Activated gamma-delta T cell treated with Interleukin-2 at 50 U/mL for 16 hours (primary cell): ENCODE measurements at regions not wholly inside any gene's neighbourhood (a gene's known extent, or its start where the extent isn't known, plus 50 kb on each side); places are given as distances from the start of the nearest gene placed in this dataset.

Experiments
- DNase-seq: peaks from one replicate; pipeline ENCODE4 v3.0.0-alpha.2; 2020

DNA sequence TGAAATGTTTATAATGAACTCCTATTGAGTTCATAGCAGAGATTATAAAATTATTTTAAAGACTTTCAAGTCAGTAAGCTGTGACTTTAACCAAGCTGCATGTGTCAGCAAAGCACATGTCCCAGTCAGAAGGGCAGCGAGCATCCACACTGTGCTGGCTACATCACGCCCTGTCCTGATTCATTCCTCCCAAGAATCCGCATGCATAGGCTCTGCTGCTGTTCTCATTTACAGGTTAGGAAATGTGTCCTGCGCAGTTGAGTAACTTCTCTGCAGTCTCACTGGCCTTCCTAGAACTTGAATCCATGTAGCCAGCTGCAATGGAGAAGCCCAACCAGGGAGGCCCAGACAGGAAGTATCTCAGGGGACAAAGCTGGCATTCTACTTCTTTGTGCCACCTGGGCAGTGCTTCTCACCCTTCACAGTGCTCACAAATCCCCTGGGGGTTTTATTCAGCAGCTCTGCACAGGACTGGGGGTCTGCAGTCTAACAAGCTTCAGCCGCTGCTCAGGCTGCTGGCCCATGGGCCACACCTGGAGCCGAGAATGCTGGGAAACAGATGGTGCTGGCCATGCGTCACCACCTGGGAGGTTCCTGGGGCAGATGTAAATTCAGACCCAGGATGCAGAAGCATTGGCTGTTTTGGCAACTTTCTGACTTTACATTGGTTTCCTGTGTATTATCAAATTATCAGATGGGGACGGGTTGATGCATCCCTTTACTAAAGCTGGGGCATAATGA lies 192.8 kb upstream of the GDF10 start:
- DNase-seq, result no peak

DNA sequence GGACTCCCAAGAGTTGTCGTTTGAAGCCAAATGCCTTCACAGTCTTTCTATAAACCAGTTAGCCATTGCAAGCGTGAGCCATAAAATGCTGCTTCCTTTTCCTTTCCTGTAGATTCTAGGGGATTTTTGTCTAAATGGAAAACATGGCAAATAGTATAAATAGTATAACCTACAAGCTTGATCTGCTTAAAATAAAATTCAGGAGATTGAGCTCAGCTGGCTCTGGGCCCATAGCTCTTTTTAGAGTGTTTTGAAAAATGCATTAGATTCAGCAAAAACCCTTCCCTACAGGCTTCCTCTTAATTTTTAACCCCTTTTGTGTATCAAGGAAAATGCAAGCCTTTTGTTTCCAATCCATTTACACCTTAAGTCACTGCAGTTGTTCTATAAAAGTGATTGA lies 190.1 kb upstream of the GDF10 start:
- no peak for DNase-seq

DNA sequence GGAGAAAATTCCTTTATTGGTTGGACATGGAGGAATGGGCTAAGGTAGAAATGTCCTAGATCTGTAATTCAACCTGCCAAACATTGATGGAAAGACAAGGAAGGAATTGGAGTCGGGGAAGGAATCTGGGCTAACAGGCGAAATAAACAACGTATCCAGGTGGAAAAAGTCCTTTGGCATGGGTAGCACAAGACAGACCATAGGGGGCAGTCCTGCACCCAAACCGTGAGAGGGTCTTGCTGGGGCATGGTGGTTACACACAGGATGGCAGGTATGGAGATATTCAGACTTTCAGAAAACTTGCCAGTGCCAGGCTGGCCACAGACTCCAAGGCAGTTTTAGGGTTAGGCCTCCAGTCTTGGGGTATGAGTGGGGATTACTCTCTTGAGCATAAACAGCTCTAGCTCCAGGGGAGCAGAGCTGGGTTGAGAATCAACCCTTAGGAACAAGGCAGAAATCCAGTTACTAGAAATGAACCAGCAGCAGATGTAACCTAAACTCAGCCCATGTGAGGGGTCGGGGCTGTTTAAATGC lies 188.6 kb upstream of the GDF10 start:
- DNase-seq, result no peak

DNA sequence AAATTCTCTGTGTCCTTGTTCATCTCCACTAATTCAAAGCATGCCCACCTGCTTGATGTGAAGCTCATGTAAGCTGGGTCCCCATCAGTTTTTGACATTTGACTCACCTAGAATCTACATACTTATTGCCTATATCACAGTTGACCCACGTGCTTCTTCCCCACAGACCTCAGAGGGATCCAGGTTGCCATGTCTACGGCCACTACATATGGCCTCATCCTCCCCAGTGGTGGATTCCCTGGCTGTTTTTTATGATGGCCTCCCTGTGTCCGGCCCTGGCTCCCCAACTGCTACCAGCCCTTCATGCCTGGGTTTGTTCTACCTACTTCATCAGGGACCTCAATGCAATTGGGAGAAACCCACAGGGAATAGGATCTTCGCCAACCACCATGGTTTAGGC lies 187.4 kb upstream of the GDF10 start:
- no peak for DNase-seq

DNA sequence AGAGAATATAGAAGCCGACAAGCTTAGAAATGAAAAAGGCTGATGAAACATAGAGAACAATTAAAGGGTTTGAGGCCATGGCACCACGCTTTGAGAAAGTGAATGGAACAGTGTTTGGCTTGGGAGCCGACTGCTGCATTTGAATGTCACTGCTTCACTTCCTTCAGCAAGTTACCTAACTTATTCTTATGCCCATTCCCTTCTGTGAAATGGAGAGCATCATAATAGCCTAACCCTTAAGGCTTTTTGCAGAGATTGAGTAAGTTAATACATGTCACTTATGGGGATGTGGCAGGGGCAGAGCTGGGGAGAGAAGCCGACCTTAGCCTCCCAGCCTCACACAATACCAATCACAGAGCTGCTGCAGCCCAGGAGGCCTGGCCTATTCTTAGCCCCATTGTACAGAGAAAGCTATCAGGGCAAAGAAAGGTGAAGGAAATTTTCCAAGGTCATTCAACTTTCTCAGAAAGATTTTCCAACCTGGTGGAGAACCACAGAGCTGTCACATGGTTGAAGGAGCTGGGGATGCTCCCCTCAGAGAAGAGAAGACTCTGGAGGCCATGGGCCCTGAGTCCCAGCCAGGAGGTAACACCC lies 186.0 kb upstream of the GDF10 start:
- no peak for DNase-seq

DNA sequence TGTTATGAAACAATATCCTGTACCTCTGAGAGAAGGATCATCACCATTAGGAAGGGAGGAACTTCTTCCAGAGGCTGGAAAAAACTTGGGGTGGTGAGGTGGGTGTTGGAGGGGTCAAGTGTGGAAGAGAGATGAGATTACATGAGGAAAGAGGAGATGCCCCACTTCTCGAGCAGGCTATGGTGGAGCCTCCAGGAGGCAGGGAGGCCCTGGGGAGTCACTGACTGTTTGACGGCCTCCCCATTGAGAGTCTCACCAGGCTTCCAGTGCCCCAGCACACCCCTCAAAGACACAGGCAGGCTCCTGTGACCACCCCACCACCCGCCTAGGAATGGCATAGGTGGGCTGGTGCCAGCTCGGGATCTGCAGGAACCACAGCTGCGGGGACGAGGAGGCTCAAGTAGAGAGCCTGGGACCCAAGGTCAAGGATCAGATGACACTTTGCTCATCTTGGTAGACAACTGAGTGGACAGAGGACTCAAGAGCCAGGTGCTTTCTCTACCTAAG lies 185.3 kb upstream of the GDF10 start:
- DNase-seq, result no peak

DNA sequence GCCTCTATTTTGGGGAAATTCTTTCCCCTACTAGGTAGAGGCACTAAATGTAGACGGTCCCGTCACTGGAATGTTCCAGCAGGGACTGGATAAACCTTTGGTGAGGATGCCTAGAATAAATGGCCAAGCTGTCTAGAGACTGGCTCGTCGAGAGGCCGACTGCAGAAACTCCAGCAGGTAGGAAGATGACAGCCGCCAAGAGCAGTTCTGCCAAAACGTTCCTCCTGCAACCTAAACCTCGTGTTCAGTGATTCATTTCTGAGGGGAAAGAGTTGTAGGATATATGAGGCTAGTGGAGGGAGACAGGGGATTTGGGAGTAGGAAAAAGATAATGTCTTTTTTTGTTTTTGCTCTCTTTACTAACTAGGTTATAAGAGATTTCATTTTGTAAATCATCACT lies 184.7 kb upstream of the GDF10 start:
- DNase-seq, result no peak

DNA sequence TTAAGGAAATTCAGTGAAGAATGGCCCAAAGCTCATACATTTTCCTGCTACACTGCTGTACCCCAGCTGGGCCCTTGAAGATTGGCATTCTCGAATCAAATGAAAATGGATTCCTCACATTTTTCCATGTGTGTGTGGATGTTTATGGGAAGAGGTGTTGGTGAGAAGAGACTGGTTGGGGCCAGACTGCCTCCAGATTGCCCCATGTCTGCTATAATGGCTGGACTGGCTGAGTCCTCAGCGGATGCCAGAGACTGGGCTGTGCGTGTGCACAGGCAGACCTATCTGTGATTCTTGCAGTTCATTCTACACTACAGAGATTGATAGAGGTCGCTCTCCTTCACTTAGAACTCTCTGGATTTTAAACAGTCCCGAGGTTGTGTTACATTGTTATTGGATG lies 183.6 kb upstream of the GDF10 start:
- DNase-seq, result no peak

DNA sequence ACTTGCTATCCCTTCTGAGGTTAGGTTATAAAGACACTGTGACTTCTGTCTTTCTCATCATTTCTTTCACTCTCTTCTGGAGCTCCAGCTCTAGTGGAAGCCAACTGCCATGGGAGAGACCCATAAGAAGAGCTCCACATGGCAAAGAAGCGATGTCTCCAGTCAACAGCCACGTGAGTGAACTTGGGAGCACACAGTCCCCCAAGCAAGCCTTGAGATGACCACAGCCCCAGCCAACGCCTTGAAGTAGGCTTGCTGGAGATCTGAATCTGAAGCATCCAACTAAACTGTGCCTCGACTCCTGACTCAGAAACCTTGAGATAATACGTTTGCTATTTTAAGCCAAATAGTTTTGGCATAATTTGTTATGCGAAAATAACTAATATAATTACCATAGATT lies 181.7 kb upstream of the GDF10 start:
- no peak for DNase-seq

DNA sequence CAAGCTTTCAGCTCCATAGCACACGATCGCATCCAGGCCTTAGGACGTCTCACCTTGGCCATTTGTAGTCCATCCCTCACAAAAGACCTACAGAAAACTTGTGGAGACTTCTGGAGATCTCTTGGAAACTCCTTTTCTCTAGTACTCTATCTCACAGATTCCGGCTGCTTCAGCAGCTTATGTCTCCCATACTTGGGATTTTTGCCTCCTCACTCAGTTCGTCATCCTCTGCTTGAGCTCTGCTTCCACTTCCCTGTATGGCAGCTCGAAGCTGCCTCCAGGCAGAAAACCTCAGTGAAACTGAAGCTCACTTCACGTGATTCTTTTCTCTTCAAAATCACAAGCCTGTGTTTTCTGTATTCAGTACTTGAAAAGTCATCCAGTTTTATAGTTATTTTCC lies 178.7 kb upstream of the GDF10 start:
- no peak for DNase-seq

DNA sequence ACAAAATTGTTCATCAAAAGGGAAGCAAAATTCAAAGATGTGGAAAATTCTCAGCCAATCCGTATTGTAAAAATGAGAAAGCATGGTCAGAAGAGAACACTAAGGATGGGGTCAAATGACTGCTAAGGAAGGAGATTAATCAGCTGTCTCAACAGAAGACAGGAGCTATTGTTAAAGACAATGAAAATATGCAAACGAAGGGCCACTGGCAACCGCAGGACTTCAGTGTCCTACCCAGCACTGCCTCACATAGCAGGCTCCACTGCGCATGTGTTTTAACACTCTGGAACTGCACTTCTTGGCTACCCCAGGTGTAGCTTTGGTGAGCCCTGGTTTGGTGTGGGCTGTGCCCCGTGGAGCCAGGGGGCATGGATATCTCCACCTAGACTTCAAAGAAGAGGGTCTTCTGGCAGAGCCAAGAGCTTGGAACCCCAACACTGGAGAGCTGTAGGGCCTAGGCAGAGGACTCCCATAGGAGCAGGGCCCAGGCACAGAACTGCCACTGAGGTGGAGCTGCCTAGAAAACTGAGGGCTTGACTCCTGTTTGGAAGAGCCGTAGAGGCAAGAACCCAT lies 176.2 kb upstream of the GDF10 start:
- DNase-seq, result no peak

DNA sequence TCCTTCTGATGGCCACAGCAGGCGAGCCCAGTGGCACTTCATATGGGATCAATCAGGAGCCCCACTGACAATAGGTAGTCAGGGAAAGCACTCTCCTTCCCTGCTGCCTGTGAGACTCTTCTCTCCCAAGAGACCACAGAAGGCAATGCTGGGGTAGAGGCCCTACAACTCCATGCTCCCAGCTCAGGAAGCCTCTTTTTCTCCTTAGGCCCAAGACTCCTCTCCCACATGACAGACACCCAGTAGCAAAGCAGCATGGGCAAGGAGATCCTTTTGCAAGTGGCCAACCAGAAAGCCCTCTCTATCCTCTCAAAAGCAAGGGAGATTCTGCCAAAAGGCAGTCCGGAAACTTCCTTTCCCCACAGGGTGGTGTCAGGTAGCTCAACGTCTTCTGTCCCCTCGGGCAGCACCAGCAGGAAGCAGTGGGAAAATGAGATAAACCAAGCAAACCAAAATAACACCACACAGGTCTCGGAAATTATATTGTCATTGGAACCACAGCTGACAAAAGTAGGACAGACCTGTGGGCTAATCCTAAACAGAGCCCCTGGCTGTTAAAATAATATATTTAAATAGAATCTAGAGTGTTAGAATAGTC lies 172.7 kb upstream of the GDF10 start:
- no peak for DNase-seq

DNA sequence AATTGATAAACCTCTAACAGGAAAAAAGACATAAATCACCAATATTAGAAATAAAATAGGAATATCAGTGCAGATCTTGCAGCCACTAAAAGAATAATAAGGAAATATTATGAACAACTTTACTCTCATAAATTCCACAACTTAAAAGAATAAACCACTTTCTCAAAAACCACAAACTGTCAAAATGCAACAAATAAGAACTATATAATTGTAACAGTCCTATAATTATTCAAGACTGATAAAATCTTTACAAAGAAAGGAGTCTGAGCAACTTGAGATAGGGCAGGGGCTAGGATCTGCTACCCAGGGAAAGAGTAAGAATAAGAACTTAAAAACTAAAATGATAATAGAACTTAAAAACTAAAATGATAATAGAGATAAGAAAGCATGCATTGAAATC lies 169.5 kb upstream of the GDF10 start:
- DNase-seq, result no peak

DNA sequence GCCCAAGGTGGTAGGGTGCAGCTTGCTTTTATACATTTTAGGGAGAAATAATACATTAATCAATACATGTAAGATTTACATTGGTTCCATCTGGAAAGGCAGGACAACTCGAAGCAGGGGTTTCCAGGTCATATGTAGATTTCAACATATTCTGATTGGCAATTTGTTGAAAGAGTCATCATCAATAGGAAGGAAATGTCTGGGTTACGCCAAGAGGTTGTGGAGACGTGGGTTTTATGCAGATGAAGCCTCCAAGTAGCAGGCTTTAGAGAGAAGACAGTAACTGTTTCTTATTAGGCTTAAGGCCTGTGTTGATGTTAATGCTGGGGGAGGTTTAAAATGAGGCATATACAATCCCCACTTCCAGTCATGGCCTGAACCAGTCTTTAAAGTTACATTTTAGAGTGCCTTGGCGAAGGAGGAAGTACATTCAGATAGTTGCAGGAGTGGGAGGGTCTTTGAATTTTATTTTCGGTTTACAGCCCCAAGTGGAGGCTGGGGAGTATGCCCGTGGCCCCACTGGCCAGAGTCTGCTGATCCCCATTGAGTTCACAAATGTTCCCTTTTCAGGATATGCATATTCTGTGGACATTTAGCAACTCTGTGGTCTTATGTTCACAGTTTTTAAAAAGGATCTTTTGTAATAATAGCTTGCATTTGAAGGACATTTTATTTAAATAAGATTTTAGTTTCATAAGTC lies 166.0 kb upstream of the GDF10 start:
- DNase-seq, result no peak

DNA sequence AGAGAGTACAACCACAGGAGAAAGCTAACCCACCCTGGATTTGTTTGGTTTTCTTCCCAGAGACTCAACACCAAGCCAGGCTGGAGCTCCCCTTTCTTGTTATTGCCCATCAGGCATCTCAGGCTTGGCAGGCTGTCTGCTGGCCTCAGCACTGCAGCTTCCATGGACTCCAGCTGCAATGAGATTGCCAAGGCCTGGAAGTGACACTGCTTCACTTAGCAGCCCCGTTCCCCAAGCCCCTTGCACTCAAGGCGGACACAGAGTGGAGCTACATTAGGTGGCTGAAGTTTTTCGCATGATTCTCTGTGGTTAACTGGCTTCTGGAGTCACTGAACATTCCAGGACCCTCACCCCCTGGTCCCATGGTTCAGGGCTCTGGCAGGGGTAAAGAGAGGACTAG lies 163.1 kb upstream of the GDF10 start:
- no peak for DNase-seq

DNA sequence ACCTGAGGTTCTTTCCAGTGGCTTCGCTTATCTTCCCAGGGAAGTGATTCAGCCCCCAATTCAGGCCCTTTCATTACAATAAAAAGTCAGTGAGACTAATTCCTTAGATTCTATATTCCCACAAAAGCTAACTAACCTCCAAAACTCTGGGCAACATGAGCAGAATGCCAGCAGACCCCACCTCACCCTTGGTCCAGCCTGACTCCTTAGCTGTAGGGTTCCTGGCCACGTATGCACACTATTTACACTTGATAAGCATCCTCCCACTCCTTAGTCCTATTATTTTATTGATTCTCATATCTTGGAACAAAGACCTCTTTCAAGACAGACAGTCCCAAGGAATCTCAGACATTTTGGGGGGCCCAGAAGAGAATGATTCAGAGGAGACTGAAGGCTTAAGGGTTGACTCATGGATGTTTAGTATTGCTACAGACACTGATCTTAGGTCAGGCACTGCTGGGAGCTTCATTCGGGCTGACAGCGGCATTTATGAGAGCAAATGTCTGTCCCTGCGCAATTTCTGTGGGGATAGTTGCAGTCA lies 162.6 kb upstream of the GDF10 start:
- DNase-seq, result no peak

DNA sequence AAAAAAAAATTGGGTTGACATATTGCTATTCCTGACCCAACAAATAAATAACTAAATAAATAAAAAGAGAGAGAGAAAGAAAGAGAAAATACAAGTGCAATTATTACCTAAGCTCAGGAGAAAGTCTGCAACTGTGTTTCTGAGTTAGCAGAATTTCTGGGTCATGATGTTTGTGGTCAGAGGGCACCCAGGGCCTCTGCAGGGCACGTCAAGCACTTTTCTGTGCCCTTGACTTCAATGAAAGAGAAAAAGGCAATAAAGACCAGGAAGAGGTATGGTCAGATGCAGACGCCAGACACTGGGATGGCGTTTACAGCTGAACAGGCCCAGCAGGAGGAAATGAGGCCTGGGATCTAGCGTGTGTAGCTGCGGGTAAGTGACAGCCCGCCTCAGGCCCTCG lies 160.9 kb upstream of the GDF10 start:
- DNase-seq, result no peak

DNA sequence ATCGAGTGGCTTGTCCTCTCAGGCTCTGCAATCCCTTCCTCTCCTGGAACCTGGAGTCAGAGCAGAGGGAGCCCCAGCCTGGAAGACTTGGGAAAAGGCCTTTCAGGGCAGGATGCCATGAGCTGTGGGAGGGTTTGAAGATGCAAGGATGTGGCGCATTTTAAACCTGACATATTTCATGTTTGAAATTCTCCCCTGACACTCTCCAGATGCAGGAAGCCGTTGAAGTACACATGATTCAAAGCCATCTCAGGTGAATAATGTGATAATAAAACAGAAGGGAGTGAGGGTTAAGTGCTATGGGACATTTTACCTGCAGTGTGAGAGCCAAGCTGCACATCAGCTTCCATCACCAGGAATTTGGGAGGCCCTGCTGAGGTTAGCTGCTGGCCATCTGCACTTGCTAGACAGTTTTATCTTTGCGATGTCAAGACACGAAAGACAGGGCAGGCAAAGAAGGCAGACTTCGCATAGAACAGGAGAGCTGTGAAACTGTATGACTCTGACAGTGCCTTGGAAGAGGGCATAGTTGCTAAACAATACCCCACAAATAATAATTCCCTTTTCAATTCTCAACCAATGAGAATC lies 159.1 kb upstream of the GDF10 start:
- DNase-seq, result no peak

DNA sequence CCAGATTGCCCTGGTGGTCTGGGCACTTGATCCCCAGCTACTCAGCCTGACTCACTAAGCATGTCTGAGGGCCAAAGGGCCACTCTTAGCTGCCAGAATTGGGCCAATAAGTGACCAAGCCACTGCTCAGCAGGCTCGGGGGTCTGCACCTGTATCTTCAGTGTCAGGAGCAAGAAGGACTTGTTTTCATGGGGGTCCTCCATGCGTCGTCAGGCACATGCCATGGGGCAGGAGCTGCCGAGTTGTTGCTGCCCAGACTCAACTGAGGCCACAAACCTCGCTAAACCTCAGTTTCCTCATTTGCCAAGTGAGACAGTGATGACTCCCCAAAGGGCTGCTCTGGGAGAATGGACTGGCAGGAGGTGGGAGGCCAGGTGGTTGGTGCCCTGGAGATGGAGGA lies 158.6 kb upstream of the GDF10 start:
- no peak for DNase-seq

DNA sequence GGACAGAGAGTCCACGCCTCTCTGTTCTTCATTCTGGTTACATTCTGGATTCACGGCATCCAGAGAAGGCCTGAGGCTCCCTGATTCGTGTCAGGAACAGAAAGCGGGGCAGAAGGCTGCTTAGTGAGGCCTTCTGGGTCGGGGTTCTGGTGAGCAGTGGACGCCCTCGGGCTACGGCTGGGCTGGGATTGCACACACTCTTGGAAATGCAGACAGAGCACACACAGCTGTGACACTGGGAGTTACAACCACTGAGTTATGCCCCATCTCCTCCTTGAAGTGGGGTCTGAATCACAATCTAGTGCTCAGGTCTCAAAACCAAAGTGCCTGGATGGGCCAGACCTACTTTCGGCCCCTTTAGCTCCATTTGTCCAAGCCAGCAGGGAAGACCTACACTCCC lies 156.9 kb upstream of the GDF10 start:
- no peak for DNase-seq

DNA sequence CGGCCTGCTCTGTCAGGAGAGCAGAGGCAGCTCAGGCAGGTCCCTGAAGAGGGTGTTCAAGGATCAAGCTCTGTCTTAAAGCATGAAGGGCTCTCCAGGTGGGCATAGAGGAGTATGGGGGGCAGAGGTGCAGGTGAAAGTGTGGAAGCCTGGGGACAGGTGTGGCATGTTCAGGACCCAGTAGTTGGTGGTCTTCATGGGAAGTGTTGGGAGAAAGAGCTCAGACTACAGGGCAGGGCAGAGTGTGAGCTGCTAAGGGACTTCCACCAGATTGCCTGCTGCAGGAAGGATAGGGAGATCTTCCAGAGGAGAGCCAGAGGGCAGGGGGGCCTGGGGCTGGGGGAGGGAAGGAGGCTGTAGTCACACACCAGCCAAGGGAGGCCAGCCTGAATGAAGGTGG lies 156.5 kb upstream of the GDF10 start:
- DNase-seq, result no peak

DNA sequence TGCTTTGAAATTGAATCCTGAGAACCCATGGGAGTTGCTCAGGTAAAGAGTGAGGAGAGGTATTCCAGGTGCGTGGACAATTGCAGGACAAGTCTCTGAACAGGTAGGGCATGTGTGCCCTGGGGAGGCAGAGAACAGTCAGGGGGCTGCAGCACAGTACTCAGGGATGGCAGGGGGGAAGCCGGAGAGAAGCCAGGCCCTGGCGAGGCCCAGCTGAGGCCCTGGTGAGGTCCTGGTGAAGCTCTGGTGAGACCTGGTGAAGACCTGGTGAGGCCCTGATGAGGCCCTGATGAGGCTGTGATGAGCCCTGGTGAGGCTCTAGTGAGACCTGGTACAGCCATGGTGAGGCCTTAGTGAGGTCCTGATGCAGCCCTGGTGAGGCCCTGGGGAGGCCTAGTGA lies 155.5 kb upstream of the GDF10 start:
- no peak for DNase-seq
